ENCODE measurements at regions not wholly inside any gene's neighbourhood (a gene's known extent, or its start where the extent isn't known, plus 50 kb on each side); places are given as distances from the start of the nearest gene placed in this dataset.

- Mint-ChIP-seq H3K27ac (no peak overlapping the region), H3K36me3 (no peaks in the 10 kb centered on the region), H3K27me3 (no peaks in the 10 kb centered on the region), H3K4me1 (ENCODE audit: unreplicated experiment) (peaks cover 5% of the 10 kb centered on the region), H3K9me3 (no peaks in the 10 kb centered on the region), H3K4me3 (no peak overlapping the region)
- DNase-seq (ENCODE audit: extremely low spot score, unreplicated experiment): no peak
- TF ChIP-seq, protein P1, sequence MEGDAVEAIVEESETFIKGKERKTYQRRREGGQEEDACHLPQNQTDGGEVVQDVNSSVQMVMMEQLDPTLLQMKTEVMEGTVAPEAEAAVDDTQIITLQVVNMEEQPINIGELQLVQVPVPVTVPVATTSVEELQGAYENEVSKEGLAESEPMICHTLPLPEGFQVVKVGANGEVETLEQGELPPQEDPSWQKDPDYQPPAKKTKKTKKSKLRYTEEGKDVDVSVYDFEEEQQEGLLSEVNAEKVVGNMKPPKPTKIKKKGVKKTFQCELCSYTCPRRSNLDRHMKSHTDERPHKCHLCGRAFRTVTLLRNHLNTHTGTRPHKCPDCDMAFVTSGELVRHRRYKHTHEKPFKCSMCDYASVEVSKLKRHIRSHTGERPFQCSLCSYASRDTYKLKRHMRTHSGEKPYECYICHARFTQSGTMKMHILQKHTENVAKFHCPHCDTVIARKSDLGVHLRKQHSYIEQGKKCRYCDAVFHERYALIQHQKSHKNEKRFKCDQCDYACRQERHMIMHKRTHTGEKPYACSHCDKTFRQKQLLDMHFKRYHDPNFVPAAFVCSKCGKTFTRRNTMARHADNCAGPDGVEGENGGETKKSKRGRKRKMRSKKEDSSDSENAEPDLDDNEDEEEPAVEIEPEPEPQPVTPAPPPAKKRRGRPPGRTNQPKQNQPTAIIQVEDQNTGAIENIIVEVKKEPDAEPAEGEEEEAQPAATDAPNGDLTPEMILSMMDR (conservative IDR thresholded peaks at IDR 0.05): no peak
These were observed 266.5 kb downstream of the HGF start for GRCh38 chr7:81503336-81503735.

DNA sequence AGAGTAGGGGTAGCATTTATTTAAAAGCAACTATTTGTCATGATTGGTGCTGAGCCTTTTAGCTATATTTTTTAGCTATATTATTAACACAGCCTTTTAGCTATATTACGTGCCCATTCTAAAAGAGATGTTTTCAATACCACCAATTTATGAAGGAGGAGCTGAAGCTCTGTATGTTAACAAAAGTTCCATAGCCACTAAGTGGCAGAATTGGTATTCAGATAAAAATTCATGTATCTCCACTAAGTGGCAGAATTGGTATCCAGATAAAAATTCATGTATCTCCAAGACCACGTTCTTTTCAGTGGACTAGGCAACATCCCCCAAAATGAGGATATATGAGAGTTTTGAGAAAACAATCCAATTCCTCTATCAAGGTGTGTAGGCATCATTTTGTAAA lies 268.6 kb downstream of the HGF start:
- no peak for DNase-seq (ENCODE audit: extremely low spot score, unreplicated experiment)
- TF ChIP-seq, protein P1 (conservative IDR thresholded peaks at IDR 0.05): peak; percentile 38
- H3K9me3 Mint-ChIP-seq: no peaks in the 10 kb centered on the region
- H3K4me1 Mint-ChIP-seq (ENCODE audit: unreplicated experiment): peaks cover 5% of the 10 kb centered on the region
- H3K36me3 Mint-ChIP-seq: no peaks in the 10 kb centered on the region
- no peak overlapping the region for H3K4me3 Mint-ChIP-seq
- peaks cover 3% of the 10 kb centered on the region for H3K27me3 Mint-ChIP-seq
- H3K27ac Mint-ChIP-seq: no peak overlapping the region

- H3K4me3 Mint-ChIP-seq: no peak overlapping the region
- peaks cover 5% of the 10 kb centered on the region for H3K4me1 Mint-ChIP-seq (ENCODE audit: unreplicated experiment)
- peaks cover 3% of the 10 kb centered on the region for H3K27me3 Mint-ChIP-seq
- H3K36me3 Mint-ChIP-seq: no peaks in the 10 kb centered on the region
- DNase-seq (ENCODE audit: extremely low spot score, unreplicated experiment): no peak
- no peaks in the 10 kb centered on the region for H3K9me3 Mint-ChIP-seq
- TF ChIP-seq, protein P1 (conservative IDR thresholded peaks at IDR 0.05): no peak
- no peak overlapping the region for H3K27ac Mint-ChIP-seq
These were observed 269.2 kb downstream of the HGF start for GRCh38 chr7:81500631-81501030.

GRCh38 chr7:81499262-81500116 lies 270.4 kb downstream of the HGF start:
- Mint-ChIP-seq H3K4me3 (no peak overlapping the region), H3K4me1 (ENCODE audit: unreplicated experiment) (peaks cover 5% of the 10 kb centered on the region), H3K27me3 (peaks cover 3% of the 10 kb centered on the region), H3K27ac (peak overlapping the region; percentile 10), H3K36me3 (no peaks in the 10 kb centered on the region), H3K9me3 (no peaks in the 10 kb centered on the region)
- DNase-seq (ENCODE audit: extremely low spot score, unreplicated experiment): no peak
- TF ChIP-seq, protein P1 (conservative IDR thresholded peaks at IDR 0.05): peak; percentile 87

DNA sequence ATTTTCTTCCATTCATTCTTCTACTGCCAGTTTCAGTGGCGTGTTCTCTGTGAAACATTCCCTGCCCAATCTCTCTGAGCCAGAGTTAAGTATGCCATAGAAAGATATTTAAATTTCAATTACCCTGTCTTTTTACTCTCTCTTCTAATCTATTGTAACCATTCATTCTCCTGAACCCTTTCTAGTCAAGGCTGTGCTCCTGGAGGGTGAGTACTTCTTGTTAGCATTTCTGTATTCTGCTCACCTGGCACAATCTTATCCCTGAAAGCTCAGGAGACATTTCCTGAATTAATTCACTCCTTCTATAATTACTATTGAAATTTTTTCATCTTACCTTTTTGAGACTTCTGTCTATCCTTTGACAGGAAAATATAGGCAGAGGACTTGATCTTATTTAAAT lies 271.7 kb downstream of the HGF start:
- no peak overlapping the region for H3K4me3 Mint-ChIP-seq
- no peaks in the 10 kb centered on the region for H3K36me3 Mint-ChIP-seq
- H3K27ac Mint-ChIP-seq: no peak overlapping the region
- H3K9me3 Mint-ChIP-seq: no peaks in the 10 kb centered on the region
- TF ChIP-seq, protein P1 (conservative IDR thresholded peaks at IDR 0.05): no peak
- DNase-seq (ENCODE audit: extremely low spot score, unreplicated experiment): no peak
- H3K27me3 Mint-ChIP-seq: peaks cover 3% of the 10 kb centered on the region
- H3K4me1 Mint-ChIP-seq (ENCODE audit: unreplicated experiment): peaks cover 5% of the 10 kb centered on the region

Measured in type B pancreatic cell (in vitro differentiated cells).